ENCODE measurements at regions not wholly inside any gene's neighbourhood (a gene's known extent, or its start where the extent isn't known, plus 50 kb on each side); places are given as distances from the start of the nearest gene placed in this dataset.

DNA sequence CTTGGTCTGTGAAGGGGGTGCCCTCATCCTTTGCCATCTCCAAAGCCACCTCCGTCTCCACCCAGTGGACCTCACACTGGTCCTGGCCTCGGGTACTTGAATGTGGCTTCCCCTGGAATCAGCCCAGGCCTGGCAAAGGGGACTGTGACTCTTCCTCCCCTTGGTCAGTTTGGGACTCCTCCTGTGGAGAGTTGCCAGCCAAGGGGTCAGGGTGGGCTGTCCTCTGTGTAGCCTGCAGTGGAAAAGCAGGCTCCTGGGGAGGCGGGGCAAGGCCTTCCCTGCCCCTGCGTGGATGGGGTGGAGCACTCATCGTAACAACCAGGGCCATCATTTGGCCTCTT lies 59.8 kb downstream of the INHBB start:
- WGBS (ENCODE audit: insufficient coverage, insufficient replicate concordance, low lambda C conversion rate, missing lambda C conversion rate), result 32% methylated on average over 5 of the region's 5 CpGs
- H3K4me3 ChIP-seq, result no peak overlapping the region
- H4K20me1 ChIP-seq (ENCODE audit: control insufficient read depth, insufficient read depth), result no peaks in the 10 kb centered on the region
- H3K9ac ChIP-seq (ENCODE audit: control insufficient read depth, insufficient read depth, low read length), result no peak overlapping the region
- H3K27ac ChIP-seq (ENCODE audit: control insufficient read depth, insufficient read depth), result no peak overlapping the region
- ChIA-PET RAD21 (ENCODE audit: unreplicated experiment) (no interaction called here), SMC1A (ENCODE audit: uncharacterized antibody, unreplicated experiment) (no interaction called here), CTCF (no interaction called here), POLR2A (no interaction called here)
- no peaks in the 10 kb centered on the region for H3K4me1 ChIP-seq (ENCODE audit: control insufficient read depth, insufficient read depth, low read length)
- intact Hi-C loops (cut with micrococcal nuclease; ENCODE audit: unreplicated experiment) (no loop called here), in situ Hi-C loops (cut with MboI) (no loop called here)
- FAIRE-seq, result no peak
- H2AFZ ChIP-seq (ENCODE audit: control insufficient read depth, low read depth, low read length), result no peak overlapping the region
- no peak for ATAC-seq
- H3K79me2 ChIP-seq (ENCODE audit: control insufficient read depth, insufficient read depth, low read length), result no peaks in the 10 kb centered on the region
- peaks cover 2% of the 10 kb centered on the region; the same call in 1 of the 3 replicates for H3K9me3 ChIP-seq (replicated peaks; ENCODE audit: control insufficient read depth, insufficient read depth, low read length)
- no TSS peak for BruUV-seq (replicated peaks)
- H3K36me3 ChIP-seq (ENCODE audit: control insufficient read depth in 2 of 2, insufficient read depth in 2 of 2, low read length in 1 of 2), result no peaks in the 10 kb centered on the region
- peaks cover 0 to 2% of the 10 kb centered on the region in 2 experiments; a peak in 2 of 4 replicates for H3K27me3 ChIP-seq (replicated peaks in 1 of 2; ENCODE audit: control insufficient read depth in 2 of 2, insufficient read depth in 2 of 2, low read length in 1 of 2)
- no peak for DNase-seq (ENCODE audit: low read depth, low spot score)
- H3K4me2 ChIP-seq (ENCODE audit: control insufficient read depth, insufficient read depth), result no peak overlapping the region
- TF ChIP-seq KLF5 (IDR thresholded peaks at IDR 0.05; ENCODE audit: partially characterized antibody), result no peak
- no peak for TF ChIP-seq TCF12 (IDR thresholded peaks at IDR 0.05; ENCODE audit: low read depth, low read length)
- TF ChIP-seq MYB (IDR thresholded peaks at IDR 0.05; ENCODE audit: borderline replicate concordance, low read depth, low read length), result no peak
- TF ChIP-seq CHD1 (IDR thresholded peaks at IDR 0.05; ENCODE audit: low read depth, low read length), result no peak
- TF ChIP-seq IKZF1 (conservative IDR thresholded peaks at IDR 0.05), result no peak
- no peak for TF ChIP-seq TCF3 (IDR thresholded peaks at IDR 0.05; ENCODE audit: borderline replicate concordance, insufficient read depth, low read depth, low read length)
- TF ChIP-seq YBX1 (IDR thresholded peaks at IDR 0.05), result no peak
- no peak for TF ChIP-seq CHD2 (IDR thresholded peaks at IDR 0.05; ENCODE audit: borderline replicate concordance, low read depth, low read length)

DNA sequence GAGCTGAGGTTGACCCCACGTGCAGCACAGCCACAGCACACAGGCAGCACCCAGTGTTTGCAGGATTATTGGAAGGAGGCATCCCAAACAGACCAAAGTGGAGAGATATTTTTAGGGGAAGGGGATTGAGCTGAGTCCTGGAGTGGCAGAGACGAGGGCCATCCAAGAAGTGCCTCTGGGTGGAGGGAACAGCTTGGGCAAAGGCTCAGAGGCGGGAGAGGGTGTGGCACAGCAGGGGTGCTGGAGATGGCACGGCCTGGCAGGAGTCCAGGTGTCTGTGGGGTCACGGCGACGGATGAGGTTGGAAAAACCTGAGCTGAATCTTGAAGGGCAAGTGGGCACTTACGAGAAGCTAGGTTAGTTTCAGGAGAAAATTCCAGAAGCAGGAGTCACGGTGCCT lies 60.6 kb downstream of the INHBB start:
- intact Hi-C loops (cut with micrococcal nuclease; ENCODE audit: unreplicated experiment), result no loop called here
- ChIA-PET SMC1A (ENCODE audit: uncharacterized antibody, unreplicated experiment) (no interaction called here), POLR2A (no interaction called here), CTCF (no interaction called here), RAD21 (ENCODE audit: unreplicated experiment) (no interaction called here)
- Histone ChIP-seq H3K4me3 (no peak overlapping the region), H3K27me3 (replicated peaks in 1 of 2; ENCODE audit: control insufficient read depth in 2 of 2, insufficient read depth in 2 of 2, low read length in 1 of 2) (peaks cover 0 to 2% of the 10 kb centered on the region in 2 experiments; a peak in 2 of 4 replicates), H3K27ac (ENCODE audit: control insufficient read depth, insufficient read depth) (no peak overlapping the region), H3K36me3 (ENCODE audit: control insufficient read depth in 2 of 2, insufficient read depth in 2 of 2, low read length in 1 of 2) (no peaks in the 10 kb centered on the region), H4K20me1 (ENCODE audit: control insufficient read depth, insufficient read depth) (no peaks in the 10 kb centered on the region), H3K4me2 (ENCODE audit: control insufficient read depth, insufficient read depth) (no peak overlapping the region), H3K9me3 (replicated peaks; ENCODE audit: control insufficient read depth, insufficient read depth, low read length) (peaks cover 2% of the 10 kb centered on the region; the same call in 1 of the 3 replicates), H3K9ac (ENCODE audit: control insufficient read depth, insufficient read depth, low read length) (no peak overlapping the region), H3K4me1 (ENCODE audit: control insufficient read depth, insufficient read depth, low read length) (no peaks in the 10 kb centered on the region), H2AFZ (ENCODE audit: control insufficient read depth, low read depth, low read length) (no peak overlapping the region), H3K79me2 (ENCODE audit: control insufficient read depth, insufficient read depth, low read length) (no peaks in the 10 kb centered on the region)
- ATAC-seq (no peak), DNase-seq (ENCODE audit: low read depth, low spot score) (no peak), FAIRE-seq (no peak)
- no TSS peak for BruUV-seq (replicated peaks)
- 17% methylated on average over 9 of the region's 9 CpGs for whole genome bisulfite sequencing (ENCODE audit: insufficient coverage, insufficient replicate concordance, low lambda C conversion rate, missing lambda C conversion rate)
- in situ Hi-C loops (cut with MboI), result no loop called here
- TF ChIP-seq POLR2AphosphoS5 (IDR thresholded peaks at IDR 0.05; ENCODE audit: low read length) (no peak), YY1 (IDR thresholded peaks at IDR 0.05; ENCODE audit: low read depth, low read length) (no peak), NR2C1 (IDR thresholded peaks at IDR 0.05) (no peak), ZNF384 (IDR thresholded peaks at IDR 0.05; ENCODE audit: borderline replicate concordance, low read depth, low read length) (no peak), CBX3 (IDR thresholded peaks at IDR 0.05; ENCODE audit: borderline replicate concordance, low read depth) (no peak), POLR2AphosphoS2 (IDR thresholded peaks at IDR 0.05; ENCODE audit: low read depth, low read length) (no peak), MYC (IDR thresholded peaks at IDR 0.05; ENCODE audit: insufficient read depth, insufficient read length, insufficient replicate concordance, low read length, severe bottlenecking) (no peak), RAD21 (IDR thresholded peaks at IDR 0.05; ENCODE audit: insufficient read depth, low read depth, low read length) (no peak), ZSCAN29 (IDR thresholded peaks at IDR 0.05) (no peak), BACH1 (IDR thresholded peaks at IDR 0.05; ENCODE audit: borderline replicate concordance) (no peak), ZNF24 (IDR thresholded peaks at IDR 0.05) (no peak), IRF4 (IDR thresholded peaks at IDR 0.05; ENCODE audit: low read depth, low read length) (no peak), POLR2A (IDR thresholded peaks at IDR 0.05; ENCODE audit: low read depth, low read length) (no peak), HDAC2 (IDR thresholded peaks at IDR 0.05) (no peak)
- TF ChIP-seq, protein P1, sequence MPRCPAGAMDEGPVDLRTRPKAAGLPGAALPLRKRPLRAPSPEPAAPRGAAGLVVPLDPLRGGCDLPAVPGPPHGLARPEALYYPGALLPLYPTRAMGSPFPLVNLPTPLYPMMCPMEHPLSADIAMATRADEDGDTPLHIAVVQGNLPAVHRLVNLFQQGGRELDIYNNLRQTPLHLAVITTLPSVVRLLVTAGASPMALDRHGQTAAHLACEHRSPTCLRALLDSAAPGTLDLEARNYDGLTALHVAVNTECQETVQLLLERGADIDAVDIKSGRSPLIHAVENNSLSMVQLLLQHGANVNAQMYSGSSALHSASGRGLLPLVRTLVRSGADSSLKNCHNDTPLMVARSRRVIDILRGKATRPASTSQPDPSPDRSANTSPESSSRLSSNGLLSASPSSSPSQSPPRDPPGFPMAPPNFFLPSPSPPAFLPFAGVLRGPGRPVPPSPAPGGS (IDR thresholded peaks at IDR 0.05; ENCODE audit: borderline replicate concordance, insufficient read depth, low read depth, low read length, poor library complexity, severe bottlenecking), result no peak

Measured in GM12878 (cell line).